NCI-H1105 (cell line): ENCODE measurements at regions not wholly inside any gene's neighbourhood (a gene's known extent, or its start where the extent isn't known, plus 50 kb on each side); places are given as distances from the start of the nearest gene placed in this dataset.

Experiments used
- DNase-seq: peaks from one replicate; lab custom pipeline; 2025; lab: John Stamatoyannopoulos, UW

DNA sequence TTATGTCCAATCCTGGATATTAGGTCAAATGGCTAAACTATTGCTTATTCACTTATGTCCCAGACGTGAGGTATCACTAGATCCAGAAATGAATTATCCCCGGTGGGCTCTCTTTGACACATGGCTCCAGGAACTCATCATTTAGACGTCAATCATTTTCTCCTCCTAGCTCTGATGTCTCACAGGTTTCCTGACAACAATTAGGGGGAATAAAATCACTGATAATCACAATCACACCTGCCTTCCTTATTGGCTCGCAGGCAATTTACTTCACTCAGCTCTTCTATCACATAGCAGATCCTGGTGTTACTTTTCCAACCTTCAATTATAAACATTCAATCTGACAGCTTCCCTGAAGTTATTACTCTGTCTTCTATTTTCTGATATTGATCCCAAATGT, 634.0 kb upstream of the TENM4 start:
- no peak for DNase-seq

DNA sequence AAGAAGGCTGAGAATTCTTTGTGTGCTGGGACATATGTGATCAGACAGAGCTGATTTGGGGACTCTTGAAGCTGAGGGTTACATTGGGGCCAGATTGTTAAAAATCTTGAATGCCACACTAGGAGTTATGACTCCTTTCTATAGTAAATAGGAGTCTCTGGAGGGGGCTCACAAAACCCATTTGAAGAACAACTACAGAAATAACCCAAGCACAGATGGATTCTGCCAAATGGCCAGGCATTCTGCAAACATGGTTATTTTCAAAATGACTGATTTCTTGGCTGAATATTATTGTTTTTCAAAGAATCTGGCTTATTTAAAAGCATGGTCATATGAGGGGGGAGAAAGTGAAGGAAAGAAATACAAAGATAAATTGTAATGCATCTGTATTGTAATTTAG, 625.5 kb upstream of the TENM4 start:
- DNase-seq: no peak

DNA sequence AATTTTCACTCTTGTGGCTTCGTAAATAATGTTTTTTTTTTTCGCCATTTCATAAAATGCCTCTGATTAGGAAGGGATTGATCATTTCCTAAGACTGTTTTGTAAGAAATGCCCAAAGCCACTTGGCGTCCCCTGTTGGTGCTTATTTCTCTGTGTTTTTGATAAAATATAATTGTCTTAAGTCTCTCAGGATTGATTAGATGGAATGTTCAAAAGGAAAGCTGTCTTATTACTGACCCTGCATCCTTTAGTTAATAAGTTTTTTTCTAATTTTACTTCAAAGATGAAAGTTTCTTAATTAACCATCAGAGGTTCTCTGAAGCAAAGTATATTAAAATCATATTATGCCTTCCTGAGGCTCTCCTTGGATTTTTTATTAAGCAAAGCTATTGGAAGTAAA, 624.3 kb upstream of the TENM4 start:
- no peak for DNase-seq

DNA sequence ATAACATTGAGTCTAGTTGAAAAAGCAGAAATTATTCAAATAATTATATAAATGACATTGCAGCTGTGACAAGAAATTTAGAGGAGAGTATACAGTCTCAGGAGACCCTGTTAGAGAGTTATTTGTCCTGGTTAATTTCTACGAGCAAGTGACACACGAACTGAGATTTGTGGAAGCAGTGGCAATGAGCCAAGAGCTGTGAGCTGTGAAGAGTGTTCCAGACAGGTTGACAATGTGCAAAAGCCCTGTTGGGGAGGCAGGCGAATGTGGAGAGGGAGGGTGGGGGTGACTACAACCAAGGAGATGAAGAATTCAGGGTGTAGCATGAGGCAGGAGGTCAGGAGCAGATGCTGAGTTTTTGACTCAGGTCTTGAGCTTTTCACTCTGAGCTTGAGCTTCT, 620.2 kb upstream of the TENM4 start:
- DNase-seq: no peak

DNA sequence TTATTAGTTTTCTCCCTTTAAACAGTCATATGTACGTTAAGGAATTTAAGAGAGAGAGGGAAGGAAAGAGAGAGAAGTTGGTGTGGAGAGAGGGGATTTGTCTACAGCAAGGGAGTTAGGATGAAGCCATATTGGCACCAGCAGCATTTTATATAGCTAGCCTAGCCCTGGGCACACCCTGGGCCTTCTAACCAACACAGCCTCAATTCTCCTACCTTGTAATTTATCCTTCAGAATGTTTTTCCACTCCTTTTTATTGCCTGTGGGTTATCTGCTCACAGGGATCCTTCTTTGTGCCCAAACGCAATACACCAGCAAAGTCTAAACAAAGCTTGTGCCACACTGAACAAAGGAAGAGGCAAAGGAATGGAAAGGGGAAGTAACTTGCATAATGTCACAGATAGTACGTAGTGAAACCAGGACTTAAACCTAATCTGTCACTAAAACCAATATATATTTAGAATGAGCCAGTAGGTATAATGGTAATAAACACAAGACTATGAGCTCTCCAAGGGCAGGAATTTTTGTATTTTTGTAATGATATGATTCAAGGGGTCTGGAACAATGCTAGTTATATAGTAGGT, 613.8 kb upstream of the TENM4 start:
- DNase-seq: no peak

DNA sequence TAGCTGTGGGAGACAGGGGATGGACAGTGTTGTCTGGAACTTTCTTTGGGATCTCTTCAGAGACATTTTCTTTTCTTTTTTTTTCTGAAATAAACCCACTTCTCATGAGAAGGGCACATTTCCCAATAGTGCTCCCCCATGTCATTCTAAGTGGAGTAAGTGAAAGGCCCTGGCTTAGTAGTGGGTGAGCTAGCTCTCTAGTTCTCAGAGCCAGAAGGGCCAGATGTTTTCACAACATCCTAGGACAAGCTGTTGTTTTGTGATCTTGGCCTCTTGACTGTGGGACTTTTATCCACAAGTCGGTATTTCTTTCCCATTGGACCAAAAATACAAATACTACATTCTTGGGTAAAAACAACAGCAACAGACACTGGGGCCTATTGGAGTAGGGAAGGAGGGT, 607.7 kb upstream of the TENM4 start:
- DNase-seq: no peak

DNA sequence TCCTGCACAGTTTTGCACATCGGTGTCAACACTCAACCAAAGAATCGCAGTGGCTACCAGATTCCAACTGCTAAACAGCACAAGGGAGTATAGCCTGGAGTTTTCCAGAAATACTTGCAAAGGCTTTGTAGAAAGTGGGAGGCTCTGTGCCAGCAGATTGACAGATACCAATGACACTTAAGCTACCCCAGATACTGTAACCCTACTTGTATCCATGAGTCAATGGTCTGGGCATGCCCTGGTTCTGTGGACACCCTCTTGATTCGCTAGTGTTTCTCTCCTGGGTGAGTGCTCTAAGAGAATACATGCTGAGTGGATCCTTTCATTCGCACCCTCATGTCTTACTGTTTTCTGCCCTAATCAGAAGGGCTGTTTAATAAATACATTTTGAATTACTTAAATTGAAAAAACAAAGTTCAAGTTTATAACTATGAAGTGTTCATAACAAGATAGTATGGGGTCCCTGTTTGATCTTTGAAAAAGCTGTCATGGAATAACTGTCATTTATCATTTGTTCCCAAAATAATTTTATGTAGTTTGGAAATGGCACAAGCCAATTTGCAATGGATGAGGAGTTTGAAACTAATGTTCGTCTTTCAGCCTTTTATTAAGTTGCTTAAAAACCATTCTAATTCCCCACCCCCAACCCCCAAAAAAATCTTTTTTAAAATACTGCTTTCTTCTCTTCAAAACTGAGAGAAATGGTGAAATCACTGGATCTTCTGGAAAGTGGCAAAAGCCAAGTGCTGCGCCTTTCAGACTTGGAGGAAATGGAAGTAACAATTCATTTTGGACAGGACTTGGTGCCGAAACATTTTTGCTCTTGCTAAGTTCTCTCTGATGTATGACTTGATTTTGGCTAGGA, 600.5 kb upstream of the TENM4 start:
- no peak for DNase-seq

DNA sequence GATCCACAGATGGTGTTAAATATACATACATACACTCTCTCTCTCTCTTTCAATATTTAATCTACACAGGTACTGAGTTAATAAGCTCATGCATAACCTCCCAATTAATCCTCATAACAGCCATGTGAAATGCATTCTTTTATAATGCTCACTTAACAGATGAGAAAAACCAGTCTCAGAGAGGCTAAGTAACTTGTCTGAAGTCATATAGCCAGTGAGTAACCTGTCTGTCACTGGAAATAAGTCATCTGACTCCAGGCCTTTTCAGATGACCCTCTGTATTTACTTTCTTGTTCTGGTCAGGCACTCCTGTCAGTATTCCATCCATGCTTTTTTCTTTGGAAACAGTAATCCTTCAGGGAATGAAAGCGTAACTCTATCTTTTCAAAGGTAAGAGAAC, 594.0 kb upstream of the TENM4 start:
- DNase-seq: no peak

DNA sequence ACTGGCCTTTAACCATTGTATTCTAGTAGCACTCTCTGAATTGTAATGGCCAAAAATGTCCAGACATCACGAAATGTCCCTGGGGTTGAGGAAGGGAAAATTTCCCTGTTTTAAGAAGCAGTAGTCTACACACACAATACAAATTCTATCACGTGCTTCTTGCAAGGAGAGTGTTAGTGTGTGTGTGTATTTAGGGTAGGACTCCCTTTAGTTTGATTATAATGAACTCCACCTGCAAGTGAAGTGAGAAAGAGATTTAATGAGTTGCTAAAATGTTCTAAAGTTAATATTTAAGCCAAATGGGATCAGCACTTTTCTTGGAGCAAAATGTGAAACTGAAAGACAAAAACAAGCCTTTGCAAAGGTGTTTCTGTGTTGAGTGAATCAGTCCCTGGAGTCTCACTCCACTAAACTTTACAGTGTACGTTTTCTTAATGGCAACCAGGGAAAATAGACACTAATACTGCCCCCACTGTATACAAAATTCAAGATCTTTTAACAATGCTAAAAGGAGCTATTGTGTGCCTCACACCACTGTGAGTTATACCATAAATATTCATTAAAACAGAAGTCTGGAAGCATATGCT, 590.3 kb upstream of the TENM4 start:
- no peak for DNase-seq

DNA sequence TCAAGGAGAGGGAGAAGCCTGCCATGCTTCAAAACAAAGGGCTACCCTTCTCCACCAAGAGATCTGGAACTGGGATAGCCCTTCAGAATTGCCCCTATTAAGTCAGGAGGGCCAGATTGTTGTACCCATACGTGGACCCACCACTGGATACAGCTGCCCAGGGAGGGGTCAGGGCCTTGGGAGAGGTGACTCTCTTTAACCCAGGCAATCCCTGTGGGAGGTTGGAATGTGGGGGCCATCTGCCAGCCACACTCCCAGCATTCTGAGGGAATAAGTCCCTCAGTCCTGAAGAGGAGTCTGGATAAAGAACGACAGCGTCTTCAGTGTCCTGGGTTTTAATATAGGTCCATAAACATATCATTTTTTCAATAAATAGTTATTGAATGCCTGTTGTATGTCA, 588.2 kb upstream of the TENM4 start:
- no peak for DNase-seq

DNA sequence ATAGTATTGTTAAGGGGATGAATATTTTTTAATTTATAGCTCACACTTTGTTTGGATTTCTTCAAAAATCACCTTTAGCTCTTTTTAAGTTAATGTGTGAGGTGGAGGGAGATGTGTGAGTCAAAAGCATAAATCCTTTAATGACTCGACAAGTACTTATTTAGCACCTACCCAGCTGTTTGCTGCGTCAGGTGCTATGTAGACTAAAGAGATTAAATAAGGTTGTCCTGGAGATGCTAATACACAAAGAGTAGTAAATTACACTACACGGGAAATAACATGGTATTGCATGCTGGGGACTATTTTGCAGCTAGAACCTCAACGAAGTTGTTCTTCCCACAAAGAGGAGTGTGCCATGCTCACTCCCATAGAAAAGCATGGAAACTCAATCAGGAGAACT, 583.3 kb upstream of the TENM4 start:
- DNase-seq: no peak

DNA sequence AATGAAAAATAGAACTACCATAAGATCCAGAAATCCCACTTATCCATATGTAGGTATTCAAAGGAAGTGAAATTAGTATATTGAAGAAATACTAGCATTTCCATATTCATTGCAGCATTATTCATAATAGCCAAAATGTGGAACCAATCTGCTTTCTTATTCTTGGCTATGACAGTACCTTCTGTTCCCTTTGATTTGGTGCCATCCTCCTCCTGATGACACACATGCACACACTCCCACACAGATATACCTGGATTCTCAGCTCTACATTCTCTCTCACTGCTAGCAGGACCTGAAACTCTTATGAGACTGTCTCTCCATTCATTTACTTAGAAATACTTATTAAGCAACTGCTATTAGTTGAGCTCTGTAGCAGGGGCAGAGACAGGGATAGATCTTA, 582.6 kb upstream of the TENM4 start:
- DNase-seq: no peak

DNA sequence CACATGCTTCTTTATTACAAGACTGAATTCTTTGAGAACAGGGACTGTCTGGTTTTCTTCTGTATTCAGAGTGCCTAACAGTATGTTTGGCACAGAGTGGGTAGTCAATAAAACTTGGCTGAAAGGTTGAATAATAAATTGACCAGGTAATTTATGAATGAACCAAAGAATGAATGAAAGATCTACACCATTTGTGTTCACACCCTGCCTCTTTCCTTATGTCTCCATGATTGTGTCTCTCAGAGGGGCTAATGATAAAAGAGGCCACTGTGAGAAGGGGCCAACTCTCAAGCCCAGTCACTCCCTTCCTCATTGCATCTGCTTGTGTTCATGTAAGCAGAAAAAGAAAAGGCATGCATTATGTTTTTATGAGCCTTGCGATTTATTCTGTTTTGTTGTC, 569.7 kb upstream of the TENM4 start:
- no peak for DNase-seq

DNA sequence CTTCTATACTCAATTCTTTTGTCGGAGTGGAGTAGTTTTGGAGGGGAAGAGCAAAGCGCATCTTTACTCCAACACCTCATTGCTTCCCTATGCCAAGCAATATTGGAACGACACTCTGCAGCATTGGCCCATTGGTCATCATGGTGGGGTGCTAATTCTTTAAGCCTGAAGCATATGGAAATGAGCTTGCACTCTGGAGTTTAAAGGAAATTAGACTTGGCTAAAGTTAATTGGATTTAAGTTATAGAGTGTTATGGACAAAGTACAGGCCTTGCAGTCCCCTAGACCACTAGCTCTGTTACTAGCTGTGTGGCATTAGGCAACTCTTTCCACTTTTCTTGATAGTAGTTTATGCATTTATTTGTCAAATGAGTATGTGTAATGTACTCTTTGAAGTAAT, 568.3 kb upstream of the TENM4 start:
- no peak for DNase-seq

DNA sequence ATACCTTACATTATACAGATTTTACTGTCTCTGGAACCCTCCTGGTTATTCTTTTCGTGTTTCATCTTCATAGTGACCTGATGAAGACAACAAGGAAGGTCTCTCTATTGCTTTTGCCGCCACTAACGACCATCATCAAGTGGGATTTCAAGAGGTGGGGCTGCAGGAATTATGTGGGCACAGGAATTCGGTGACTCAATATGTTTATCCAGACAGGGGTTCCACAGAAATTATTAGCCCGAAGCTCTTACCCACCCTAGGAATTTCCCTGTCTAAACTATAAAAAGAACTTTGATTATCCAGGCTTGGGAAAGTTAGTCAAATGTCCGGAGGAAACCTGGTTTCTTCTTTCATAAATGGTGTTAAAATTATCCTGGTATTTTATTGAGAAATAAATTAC, 566.8 kb upstream of the TENM4 start:
- no peak for DNase-seq

DNA sequence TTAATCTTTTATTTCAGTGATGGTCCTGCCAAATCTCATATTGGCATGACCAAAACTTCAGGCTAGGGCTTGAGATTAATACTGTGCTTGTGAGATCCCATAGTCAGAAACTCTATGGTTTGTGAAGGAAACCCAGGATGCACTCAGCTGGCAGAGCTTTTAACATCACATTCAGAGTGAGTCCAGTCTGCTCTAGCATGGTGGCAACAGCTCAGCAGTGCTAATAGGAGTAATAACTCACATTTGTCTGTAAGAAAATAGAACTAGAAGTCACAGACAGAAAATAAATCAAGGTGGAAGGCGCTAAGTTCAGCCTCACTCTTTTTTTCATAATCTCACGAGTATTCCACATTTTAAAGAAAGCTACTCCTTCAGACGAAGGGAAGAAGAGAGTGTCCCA, 549.3 kb upstream of the TENM4 start:
- DNase-seq: no peak

DNA sequence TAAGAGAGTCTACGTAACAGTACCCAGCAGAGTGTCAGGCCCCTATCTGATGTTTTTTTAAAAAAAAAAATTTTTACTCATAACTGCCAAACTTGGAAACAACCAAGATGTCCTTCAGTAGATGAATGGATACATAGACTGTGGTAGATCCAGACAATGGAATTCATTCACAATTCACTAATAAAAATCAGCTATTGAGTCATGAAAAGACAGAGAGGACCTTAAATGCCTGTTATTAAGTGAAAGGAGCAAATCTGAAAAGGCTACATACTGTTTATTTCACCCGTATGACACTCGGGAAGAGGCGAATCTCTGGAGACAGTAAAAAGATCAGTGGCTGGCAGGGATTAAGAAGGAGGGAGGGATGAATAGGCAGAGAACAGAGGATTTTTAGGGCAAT, 541.4 kb upstream of the TENM4 start:
- DNase-seq: no peak

DNA sequence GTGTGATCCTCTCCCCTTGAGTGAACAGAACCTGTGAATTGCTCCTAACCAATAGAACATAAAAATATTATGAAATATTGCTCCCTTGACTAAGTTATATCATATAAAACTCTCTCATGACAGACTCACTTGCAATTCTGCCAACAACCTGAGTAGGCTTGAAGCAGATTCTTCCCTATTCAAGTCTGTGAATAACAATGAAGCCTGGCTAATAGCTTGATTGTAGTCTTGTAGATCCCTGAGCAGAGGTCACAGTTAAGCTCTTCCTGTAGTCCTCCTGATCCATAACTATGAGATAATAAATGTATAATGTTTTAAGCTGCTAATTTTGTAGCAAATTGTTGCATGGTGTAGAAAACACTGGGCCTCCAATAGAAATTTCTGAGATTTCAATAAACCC, 540.1 kb upstream of the TENM4 start:
- DNase-seq: no peak

DNA sequence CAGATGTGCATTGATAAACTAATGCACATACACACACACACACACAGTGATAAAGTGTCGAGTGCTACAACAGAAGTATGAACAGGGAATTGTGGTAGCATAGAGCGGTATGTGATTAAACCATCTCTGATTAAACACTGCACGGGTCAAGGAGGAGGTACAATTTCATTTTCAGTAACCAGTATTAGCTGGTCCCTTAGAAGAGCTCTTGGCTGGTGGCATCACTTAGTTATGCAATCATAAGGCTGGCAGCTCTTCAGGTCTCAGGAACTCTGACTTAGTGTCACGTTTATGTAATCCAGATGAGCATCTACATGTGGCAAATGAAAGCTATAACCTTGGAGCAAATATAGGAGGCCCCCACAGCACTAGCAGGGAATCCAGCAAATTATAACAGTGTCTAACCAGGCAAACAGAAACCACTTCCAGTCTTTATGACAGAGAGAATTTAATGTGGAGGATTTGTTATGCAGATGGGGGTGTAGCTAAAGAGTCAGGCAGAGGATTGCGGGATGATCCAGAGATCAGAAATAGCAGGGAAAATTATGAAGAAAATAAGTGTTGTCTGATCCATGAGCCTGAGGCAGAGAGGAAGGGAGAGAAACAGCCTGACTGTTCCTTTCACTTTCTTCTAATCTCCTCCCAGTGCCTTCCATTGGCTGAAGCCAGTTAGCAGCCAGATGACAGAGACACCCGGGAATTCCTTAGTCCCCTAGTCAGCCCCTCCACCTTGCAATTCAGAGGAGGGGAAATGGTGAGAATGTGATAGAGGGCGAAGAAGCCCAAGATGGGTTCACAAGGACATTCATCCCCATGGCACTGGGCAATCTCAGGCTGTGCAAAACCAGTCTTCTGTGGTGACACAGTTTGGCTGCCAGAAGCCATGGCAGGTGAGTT, 533.1 kb upstream of the TENM4 start:
- DNase-seq: no peak

DNA sequence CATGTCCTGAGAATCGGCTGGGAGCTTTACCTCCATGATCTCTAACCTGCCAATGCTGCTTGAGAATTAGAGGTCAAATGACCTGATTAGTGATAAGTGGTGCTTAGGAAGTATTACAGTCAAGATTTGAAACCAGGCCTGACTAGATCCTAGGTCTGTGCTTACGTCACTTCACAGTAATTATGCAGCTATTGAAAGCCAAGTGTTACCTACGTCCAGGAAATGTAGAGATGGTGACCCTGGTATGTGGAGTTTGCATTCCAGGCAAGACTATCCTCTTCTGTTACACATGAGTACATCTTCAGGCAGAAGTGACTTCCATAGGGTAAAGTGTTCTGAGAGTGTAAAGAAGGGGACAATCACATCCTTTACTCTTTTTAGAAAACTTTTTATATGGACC, 530.4 kb upstream of the TENM4 start:
- DNase-seq: no peak

DNA sequence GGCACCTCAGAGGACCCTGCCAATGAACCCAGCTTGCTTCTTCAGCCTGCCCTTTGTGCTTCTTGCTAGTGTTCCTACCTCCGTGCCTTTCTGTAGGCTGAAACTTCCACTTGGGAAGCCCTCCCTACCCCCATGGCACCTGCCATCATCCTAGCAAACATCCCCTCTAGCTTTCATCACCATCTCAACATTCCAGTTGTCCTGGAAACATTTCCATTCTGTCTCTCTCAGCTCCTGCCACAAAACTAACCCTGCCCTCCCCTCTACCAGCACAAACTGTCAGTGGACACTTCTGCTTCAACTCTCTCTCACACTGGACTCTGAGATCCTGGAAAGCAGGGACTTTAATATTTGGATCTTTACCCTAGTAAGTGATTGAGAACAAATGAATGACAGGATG, 525.8 kb upstream of the TENM4 start:
- no peak for DNase-seq

DNA sequence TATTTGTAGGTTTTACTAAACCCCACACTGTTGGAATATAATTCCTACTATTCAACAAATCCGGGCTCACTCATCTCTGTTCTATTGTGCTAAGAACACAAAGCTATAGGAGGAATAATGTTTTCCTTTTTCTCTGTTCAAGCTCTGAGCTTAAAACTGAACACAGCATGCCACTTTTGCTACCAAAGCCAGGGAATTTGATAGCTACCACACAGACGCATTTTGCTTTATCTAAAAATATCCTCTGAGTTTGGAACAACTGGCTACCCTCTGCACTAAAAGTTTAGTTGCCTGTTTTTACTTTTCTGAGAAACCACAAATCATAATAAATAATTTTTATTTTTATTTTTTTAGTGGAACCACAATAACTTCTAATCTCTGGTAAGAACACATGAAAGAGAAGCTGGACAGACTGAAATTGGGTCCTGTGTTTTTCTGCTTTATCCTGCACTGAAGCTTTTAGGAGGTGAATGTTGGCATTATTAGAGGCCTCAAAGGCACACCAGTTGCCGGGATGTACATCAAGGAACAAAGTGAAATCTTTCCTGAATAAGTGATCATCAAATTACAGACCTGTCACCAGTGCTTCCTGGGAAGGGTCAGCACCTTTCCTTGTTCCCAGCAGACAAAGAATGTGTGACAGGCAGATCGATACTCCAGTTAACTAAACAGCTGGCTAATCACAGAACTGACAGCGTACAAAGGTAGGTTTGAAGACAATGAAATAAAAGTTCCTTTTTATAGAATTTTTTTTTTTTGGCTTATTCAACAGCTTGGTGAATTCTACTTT, 523.2 kb upstream of the TENM4 start:
- no peak for DNase-seq
